KMS-11 (cell line): ENCODE measurements at regions not wholly inside any gene's neighbourhood (a gene's known extent, or its start where the extent isn't known, plus 50 kb on each side); places are given as distances from the start of the nearest gene placed in this dataset.
"Not testable (repeated sequence)": the region's sequence is repeated elsewhere in the genome, so short reads cannot be mapped to it uniquely, and the experiment has no call there.

Source experiments
- H2AFZ ChIP-seq: fragments of 200-600 bp; sonication (generic); 2 replicates; pipeline ENCODE4 v1.6.1; 2016; ENCODE audit warnings: antibody characterized with exemption, mixed run types, low read depth
- H3K27ac ChIP-seq: fragments of 200-600 bp; sonication (generic); 2 replicates; pipeline ENCODE4 v1.6.1; 2016; ENCODE audit warnings: mild to moderate bottlenecking, mixed run types
- H3K27me3 ChIP-seq: fragments of 200-600 bp; sonication (generic); 2 replicates; pipeline ENCODE4 v1.6.1; 2017; ENCODE audit warnings: mild to moderate bottlenecking, low read depth, mixed run types, moderate library complexity; ENCODE audit not compliant: insufficient read depth
- H3K36me3 ChIP-seq: fragments of 200-600 bp; sonication (generic); 2 replicates; pipeline ENCODE4 v1.6.1; 2017; ENCODE audit warnings: mild to moderate bottlenecking, mixed run types; ENCODE audit not compliant: insufficient read depth
- H3K4me1 ChIP-seq: fragments of 200-600 bp; sonication (generic); 2 replicates; pipeline ENCODE4 v1.6.1; 2016; ENCODE audit warnings: mild to moderate bottlenecking, low read depth, mixed run types; ENCODE audit not compliant: poor library complexity, severe bottlenecking
- H3K4me2 ChIP-seq: fragments of 200-600 bp; sonication (generic); 2 replicates; pipeline ENCODE4 v1.7.0; 2016; ENCODE audit warnings: mild to moderate bottlenecking, mixed run types
- H3K4me3 ChIP-seq: fragments of 200-600 bp; sonication (generic); IDR thresholded peaks from 2 replicates; pipeline ENCODE4 v1.6.1; 2017; ENCODE audit warnings: low read depth, low read length, mixed read lengths; ENCODE audit not compliant: insufficient read depth
- H3K79me2 ChIP-seq: fragments of 200-600 bp; sonication (generic); 2 replicates; pipeline ENCODE4 v1.6.1; 2016; ENCODE audit warnings: low read depth, mixed run types; ENCODE audit not compliant: insufficient read depth
- H3K9ac ChIP-seq: fragments of 200-600 bp; sonication (generic); 2 replicates; pipeline ENCODE4 v1.6.1; 2016; ENCODE audit warnings: mild to moderate bottlenecking, mixed run types
- H4K20me1 ChIP-seq: fragments of 200-600 bp; sonication (generic); 2 replicates; pipeline ENCODE4 v1.6.1; 2016; ENCODE audit warnings: mild to moderate bottlenecking, mixed run types; ENCODE audit not compliant: insufficient read depth

DNA sequence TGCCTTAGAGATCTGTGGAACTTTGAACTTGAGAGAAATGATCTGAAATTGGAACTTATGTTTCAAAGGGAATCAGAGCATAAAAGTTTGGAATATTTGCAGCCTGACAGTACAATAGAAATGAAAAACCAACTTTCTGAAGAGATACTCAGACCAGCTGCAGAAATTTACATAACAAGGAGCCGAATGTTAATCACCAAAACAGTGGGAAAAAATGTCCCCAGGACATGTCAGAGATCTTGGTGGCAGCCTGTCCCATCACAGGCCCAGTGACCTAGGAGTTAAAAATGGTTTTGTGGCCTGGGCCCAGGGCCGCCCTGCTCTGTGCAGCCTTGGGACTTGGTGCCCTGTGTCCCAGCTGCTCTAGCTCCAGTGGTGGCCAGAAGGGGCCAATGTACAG, 88.2 kb upstream of the ADORA2B start:
- H2AFZ ChIP-seq, H3K79me2 ChIP-seq, H3K4me3 ChIP-seq, H3K4me1 ChIP-seq, H4K20me1 ChIP-seq, H3K36me3 ChIP-seq, H3K9ac ChIP-seq, H3K27me3 ChIP-seq, H3K27ac ChIP-seq, H3K4me2 ChIP-seq: not testable (repeated sequence)

DNA sequence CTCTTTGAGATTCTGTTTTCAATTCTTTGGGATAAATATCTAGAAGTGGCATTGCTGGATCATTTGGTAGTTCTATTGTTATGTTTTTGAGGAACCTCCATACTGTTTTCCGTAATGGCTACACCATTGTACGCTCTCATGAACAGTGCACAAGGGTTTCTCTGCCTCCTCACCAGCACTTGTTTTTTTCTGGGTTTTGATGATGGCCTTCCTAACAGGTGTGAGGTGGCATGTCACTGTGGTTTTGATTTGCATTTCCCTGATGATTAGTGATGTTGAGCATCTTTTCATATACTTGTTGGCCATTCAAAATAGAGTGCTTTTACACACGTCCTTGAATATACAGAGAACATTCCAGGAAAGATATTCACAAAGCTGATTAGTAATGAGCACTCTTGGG, 86.8 kb upstream of the ADORA2B start:
- H3K27me3 ChIP-seq, H3K4me2 ChIP-seq, H3K79me2 ChIP-seq, H4K20me1 ChIP-seq, H2AFZ ChIP-seq, H3K4me1 ChIP-seq, H3K36me3 ChIP-seq, H3K27ac ChIP-seq, H3K4me3 ChIP-seq, H3K9ac ChIP-seq: not testable (repeated sequence)

DNA sequence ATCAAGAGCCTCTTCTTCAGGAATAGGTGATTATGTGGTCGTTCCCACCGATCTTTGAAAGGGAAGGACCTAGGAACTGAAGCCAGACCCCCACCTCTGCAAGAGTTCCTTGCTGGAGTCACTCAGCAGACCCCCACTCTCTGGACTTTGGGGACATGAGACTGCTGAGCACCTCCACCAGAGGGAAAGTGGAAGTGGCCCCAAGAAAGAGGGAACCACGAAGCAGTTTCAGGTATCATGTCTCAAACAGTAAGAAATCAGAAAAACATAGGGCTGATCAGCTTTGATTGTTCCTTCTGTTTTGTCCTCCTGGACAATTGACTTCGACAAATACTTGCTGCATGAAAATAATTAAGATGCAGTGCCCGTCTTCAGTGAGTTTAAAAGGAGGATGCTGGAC, 84.2 kb upstream of the ADORA2B start:
- not testable (repeated sequence) for H3K27ac ChIP-seq, H3K4me1 ChIP-seq, H3K9ac ChIP-seq, H3K79me2 ChIP-seq, H3K27me3 ChIP-seq, H2AFZ ChIP-seq, H4K20me1 ChIP-seq, H3K4me2 ChIP-seq, H3K36me3 ChIP-seq, H3K4me3 ChIP-seq

DNA sequence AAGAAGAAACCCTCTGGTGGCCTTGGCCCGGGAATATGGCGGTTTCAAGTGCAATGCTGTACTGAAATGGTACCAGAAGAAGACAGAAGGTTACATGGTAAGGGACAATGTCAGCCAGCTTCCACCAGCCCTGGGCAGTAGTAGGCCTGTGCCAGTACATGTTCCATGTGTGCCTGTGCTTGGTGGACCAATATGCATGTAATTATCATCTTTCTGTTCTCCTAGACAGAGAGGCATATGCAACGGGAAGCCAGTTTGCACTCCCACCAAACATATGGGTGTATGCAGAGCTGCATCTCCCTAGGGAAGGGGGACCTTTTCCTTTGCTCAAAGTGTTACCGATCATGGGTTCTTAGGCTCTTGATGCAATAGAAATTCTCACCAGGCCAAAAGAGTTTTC, 80.9 kb upstream of the ADORA2B start:
- not testable (repeated sequence) for H3K27me3 ChIP-seq, H3K4me1 ChIP-seq, H2AFZ ChIP-seq, H4K20me1 ChIP-seq, H3K79me2 ChIP-seq, H3K4me3 ChIP-seq, H3K4me2 ChIP-seq, H3K27ac ChIP-seq, H3K9ac ChIP-seq, H3K36me3 ChIP-seq

DNA sequence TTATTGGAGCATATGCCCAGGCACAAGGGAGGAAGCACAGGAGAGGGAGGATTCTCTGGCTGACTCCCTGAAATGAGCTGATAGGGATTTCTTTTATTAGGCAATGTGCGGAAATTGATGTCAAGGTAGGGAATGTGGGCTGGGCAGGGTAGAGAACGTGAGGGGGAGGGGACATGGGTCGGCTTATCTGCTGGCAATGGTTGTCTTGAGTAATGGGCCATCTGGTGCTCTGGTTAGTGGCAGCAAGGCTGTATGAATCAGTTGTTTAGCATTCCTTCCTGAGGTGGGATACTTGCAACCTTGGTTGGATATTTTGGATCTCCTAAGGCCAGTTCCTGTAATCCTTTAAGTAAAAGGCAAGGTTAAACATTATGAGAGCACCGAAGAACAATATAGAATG, 80.5 kb upstream of the ADORA2B start:
- not testable (repeated sequence) for H4K20me1 ChIP-seq, H3K4me3 ChIP-seq, H3K27me3 ChIP-seq, H3K9ac ChIP-seq, H2AFZ ChIP-seq, H3K79me2 ChIP-seq, H3K36me3 ChIP-seq, H3K27ac ChIP-seq, H3K4me1 ChIP-seq, H3K4me2 ChIP-seq

DNA sequence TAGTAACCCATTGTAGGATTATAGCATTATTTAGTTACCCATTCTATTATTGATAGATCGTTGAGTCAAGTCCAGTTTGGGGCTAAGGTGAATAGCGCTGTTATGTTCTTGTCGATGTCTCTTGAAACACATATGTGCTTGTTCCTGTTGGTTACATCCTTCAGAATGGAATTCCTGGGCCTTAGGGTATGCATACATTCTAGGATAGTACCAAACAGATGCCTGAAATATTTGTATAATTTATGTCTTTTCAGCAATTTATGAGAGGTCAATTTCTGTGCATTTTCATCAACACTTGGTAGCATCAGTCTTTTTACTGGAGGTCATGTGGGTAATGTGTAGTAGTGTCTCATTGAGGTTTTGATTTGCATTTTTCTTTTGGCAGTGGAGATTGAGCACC, 78.9 kb upstream of the ADORA2B start:
- not testable (repeated sequence) for H3K4me2 ChIP-seq, H3K36me3 ChIP-seq, H4K20me1 ChIP-seq, H3K4me1 ChIP-seq, H3K9ac ChIP-seq, H3K4me3 ChIP-seq, H3K79me2 ChIP-seq, H3K27me3 ChIP-seq, H3K27ac ChIP-seq, H2AFZ ChIP-seq

DNA sequence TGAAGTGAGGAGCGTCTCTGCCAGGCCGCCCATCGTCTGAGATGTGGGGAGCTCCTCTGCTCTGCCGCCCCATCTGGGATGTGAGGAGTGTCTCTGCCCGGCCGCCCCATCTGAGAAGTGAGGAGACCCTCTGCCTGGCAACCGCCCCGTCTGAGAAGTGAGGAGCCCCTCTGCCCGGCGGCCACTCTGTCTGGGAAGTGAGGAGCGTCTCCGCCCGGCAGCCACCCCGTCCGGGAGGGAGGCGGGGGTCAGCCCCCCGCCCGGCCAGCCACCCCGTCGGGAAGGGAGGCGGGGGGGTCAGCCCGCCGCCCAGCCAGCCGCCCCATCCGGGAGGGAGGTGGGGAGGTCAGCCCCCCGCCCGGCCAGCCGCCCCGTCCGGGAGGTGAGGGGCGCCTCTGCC, 77.6 kb upstream of the ADORA2B start:
- not testable (repeated sequence) for H4K20me1 ChIP-seq, H3K27me3 ChIP-seq, H3K4me2 ChIP-seq, H3K4me1 ChIP-seq, H3K4me3 ChIP-seq, H2AFZ ChIP-seq, H3K9ac ChIP-seq, H3K36me3 ChIP-seq, H3K79me2 ChIP-seq, H3K27ac ChIP-seq

DNA sequence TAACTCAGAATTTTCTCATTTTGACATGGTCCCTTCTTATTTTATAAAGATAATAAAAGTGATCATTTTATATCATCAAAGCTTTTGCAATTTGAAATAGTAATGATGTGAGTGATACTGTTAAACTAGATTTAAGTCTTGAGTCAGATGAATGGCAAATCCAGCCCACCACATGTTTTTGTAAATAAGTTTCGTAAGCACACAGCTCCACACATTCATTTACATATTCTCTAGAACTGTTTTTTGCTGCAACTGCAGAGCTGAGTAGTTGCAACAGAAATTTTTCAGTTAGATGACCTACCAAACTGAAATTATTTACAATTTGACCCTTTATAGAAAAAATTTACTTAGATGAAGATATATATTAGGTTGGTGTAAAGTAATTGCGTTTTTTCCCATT, 75.1 kb upstream of the ADORA2B start:
- H3K9ac ChIP-seq, H4K20me1 ChIP-seq: not testable (repeated sequence)

DNA sequence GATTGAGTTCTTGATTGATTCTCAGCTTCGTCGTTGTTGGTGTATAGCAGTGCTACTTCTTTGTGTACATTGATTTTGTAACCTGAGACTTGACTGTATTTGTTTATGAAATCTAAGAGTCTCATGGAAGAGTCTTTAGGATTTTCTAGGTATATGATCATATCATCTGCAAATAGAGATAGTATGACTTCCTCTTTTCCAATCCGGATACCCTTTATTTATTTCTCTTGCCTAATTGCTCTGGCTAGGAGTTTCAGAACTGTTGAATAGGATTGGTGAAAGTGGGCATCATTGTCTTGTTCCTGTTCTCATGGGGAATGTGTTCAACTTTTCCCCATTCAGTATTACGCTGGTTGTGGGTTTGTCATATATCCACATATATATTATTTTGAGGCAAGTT, 72.3 kb upstream of the ADORA2B start:
- H3K4me2 ChIP-seq, H3K4me3 ChIP-seq, H3K9ac ChIP-seq, H3K4me1 ChIP-seq, H2AFZ ChIP-seq, H3K79me2 ChIP-seq, H3K27ac ChIP-seq, H3K36me3 ChIP-seq, H3K27me3 ChIP-seq, H4K20me1 ChIP-seq: not testable (repeated sequence)

More for the DNA sequence above, 75.1 kb upstream of the ADORA2B start:
- H3K27ac ChIP-seq, H3K4me3 ChIP-seq, H3K4me2 ChIP-seq, H3K4me1 ChIP-seq, H3K36me3 ChIP-seq, H3K79me2 ChIP-seq, H3K27me3 ChIP-seq, H2AFZ ChIP-seq: not testable (repeated sequence)

DNA sequence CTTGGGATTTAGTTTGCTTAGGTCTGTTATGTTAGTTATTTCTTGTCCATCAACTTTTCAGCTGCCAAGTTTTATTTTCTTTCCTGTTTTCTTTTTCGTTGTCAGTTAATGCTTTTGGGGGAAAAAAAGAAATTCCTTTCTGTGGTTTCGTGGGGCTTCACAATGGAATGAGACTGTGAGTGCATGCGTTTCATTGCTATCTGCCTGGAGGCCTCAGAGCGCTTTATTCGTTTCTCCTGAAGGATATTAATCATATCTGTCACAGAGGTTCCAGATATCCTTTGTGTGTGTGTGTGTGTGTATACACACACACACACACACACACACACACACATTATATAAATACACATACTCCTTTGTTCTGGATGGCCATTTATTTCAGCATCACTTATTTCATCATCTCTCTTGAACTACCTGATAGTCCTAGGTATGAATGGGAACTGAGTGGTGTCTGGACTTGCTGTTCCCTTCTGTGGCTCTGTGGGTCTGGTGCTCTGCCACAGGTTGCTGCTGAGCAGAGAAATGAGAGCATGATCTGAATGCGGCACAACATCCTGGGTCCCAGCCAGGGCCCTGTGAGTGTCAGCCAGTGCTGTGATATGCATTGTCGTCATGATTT, 66.9 kb upstream of the ADORA2B start:
- H3K27ac ChIP-seq, H4K20me1 ChIP-seq, H3K36me3 ChIP-seq, H3K27me3 ChIP-seq, H3K4me2 ChIP-seq, H3K9ac ChIP-seq, H3K79me2 ChIP-seq, H3K4me3 ChIP-seq, H2AFZ ChIP-seq, H3K4me1 ChIP-seq: not testable (repeated sequence)
